H1 (cell line): ENCODE measurements at regions not wholly inside any gene's neighbourhood (a gene's known extent, or its start where the extent isn't known, plus 50 kb on each side); places are given as distances from the start of the nearest gene placed in this dataset.

Source experiments
- CTCF ChIA-PET: fragments of 300-600 bp; sonication (Branson Sonifier 250); formaldehyde crosslinking; loops from one replicate; lab custom pipeline; 2021; ENCODE audit not compliant: partially characterized antibody; lab: Charles Lee
- POLR2A ChIA-PET: fragments of 300-600 bp; sonication (Branson Sonifier 250); formaldehyde crosslinking; loops from one replicate; lab custom pipeline; 2021; ENCODE audit warnings: inconsistent platforms; ENCODE audit not compliant: partially characterized antibody; lab: Charles Lee
- DNase-seq, 2 experiments: peaks; one replicate each; pipeline versions ENCODE4 v3.0.0 to v3.0.0-alpha.2; 2010 to 2022; ENCODE audit warnings: low spot score in 2 of 2, low read depth in 1 of 2, mixed read lengths in 1 of 2
- FAIRE-seq: peaks from 2 replicates; lab custom pipeline; 2011; peaks lifted over from hg19 to GRCh38; lab: Jason Lieb, UNC
- H2AFZ ChIP-seq: 2 replicates; pipeline ENCODE4 v1.8.1; 2012; ENCODE audit warnings: low read length, inconsistent platforms
- H2AK5ac ChIP-seq: 2 replicates; pipeline ENCODE4 v1.6.1; 2013; ENCODE audit warnings: low read depth, low read length
- H2BK120ac ChIP-seq: replicated peaks from 2 replicates; pipeline ENCODE3; 2013; ENCODE audit warnings: low read depth, low read length, inconsistent platforms
- H2BK12ac ChIP-seq: 2 replicates; pipeline ENCODE4 v1.6.1; 2013; ENCODE audit warnings: low read depth, low read length
- H2BK15ac ChIP-seq: 2 replicates; pipeline ENCODE4 v1.6.1; 2013; ENCODE audit warnings: low read length
- H2BK20ac ChIP-seq: 2 replicates; pipeline ENCODE4 v1.6.1; 2013; ENCODE audit warnings: low read length
- H2BK5ac ChIP-seq: 2 replicates; pipeline ENCODE4 v1.6.1; 2013; ENCODE audit warnings: low read depth, low read length
- H3K14ac ChIP-seq: 2 replicates; pipeline ENCODE4 v1.6.1; 2013; ENCODE audit warnings: inconsistent platforms; ENCODE audit not compliant: insufficient read length
- H3K18ac ChIP-seq: 2 replicates; pipeline ENCODE4 v1.6.1; 2013; ENCODE audit warnings: low read length; ENCODE audit errors: extremely low read depth
- H3K23ac ChIP-seq: 2 replicates; pipeline ENCODE4 v1.6.1; 2013; ENCODE audit warnings: inconsistent platforms; ENCODE audit not compliant: insufficient read length
- H3K23me2 ChIP-seq: 2 replicates; pipeline ENCODE4 v1.6.1; 2013; ENCODE audit warnings: low read depth, low read length
- H3K27ac ChIP-seq: 2 replicates; pipeline ENCODE4 v1.6.1; 2011; ENCODE audit warnings: low read depth, low read length, inconsistent platforms
- H3K27me3 ChIP-seq, 4 experiments: replicated peaks in 1 of 4; 1 replicate in 1 of 4; 2 replicates in 3 of 4; pipeline versions ENCODE4 v1.6.1 to v1.8.1; 2011 to 2013; ENCODE audit warnings: low read length in 3 of 4, mild to moderate bottlenecking in 3 of 4, inconsistent platforms in 2 of 4, mixed read lengths in 2 of 4, moderate library complexity in 1 of 4; ENCODE audit not compliant: control insufficient read depth in 3 of 4, insufficient read depth in 3 of 4; ENCODE audit errors: extremely low read depth in 1 of 4
- H3K36me3 ChIP-seq, 4 experiments: 2 replicates each; pipeline versions ENCODE4 v1.6.1 to v1.8.1; 2011 to 2013; ENCODE audit warnings: mild to moderate bottlenecking in 4 of 4, low read length in 3 of 4, moderate library complexity in 2 of 4, control low read depth in 1 of 4, inconsistent platforms in 1 of 4; ENCODE audit not compliant: insufficient read depth in 4 of 4, control insufficient read depth in 2 of 4
- H3K4ac ChIP-seq: replicated peaks from 2 replicates; pipeline ENCODE3; 2013; ENCODE audit warnings: low read length, low read depth, mixed read lengths, inconsistent platforms; ENCODE audit not compliant: insufficient read length
- H3K4me1 ChIP-seq, 4 experiments: replicated peaks in 1 of 4; 1 replicate in 1 of 4; 2 replicates in 3 of 4; pipeline versions ENCODE4 v1.6.1 to v1.8.1; 2011 to 2013; ENCODE audit warnings: low read length in 3 of 4, inconsistent platforms in 2 of 4, mixed read lengths in 1 of 4; ENCODE audit not compliant: insufficient read depth in 4 of 4, control insufficient read depth in 3 of 4
- H3K4me2 ChIP-seq, 2 experiments: 2 replicates each; pipeline versions ENCODE4 v1.6.1 to v1.8.1; 2011 to 2013; ENCODE audit warnings: low read depth in 2 of 2, low read length in 2 of 2, control low read depth in 1 of 2, inconsistent platforms in 1 of 2, mild to moderate bottlenecking in 1 of 2; ENCODE audit not compliant: insufficient read depth in 1 of 2
- H3K4me3 ChIP-seq, 4 experiments: fragments of 200-600, 300-600 bp in 1 of 4; sonication (generic), shearing (Covaris generic), sonication (Bioruptor Twin) in 1 of 4; 2 replicates each; pipeline versions ENCODE4 v1.5.1 to v1.8.1; 2011 to 2016; ENCODE audit warnings: low read length in 4 of 4, low read depth in 3 of 4, control low read depth in 2 of 4, inconsistent platforms in 2 of 4, mild to moderate bottlenecking in 2 of 4, mixed read lengths in 1 of 4, moderate library complexity in 1 of 4; ENCODE audit not compliant: insufficient read depth in 2 of 4; ENCODE audit errors: extremely low read depth in 1 of 4
- H3K56ac ChIP-seq: replicated peaks from 2 replicates; pipeline ENCODE3; 2013; ENCODE audit warnings: low read depth, mild to moderate bottlenecking, mixed read lengths, low read length, inconsistent platforms; ENCODE audit not compliant: insufficient read length
- H3K79me1 ChIP-seq: 2 replicates; pipeline ENCODE4 v1.6.1; 2013; ENCODE audit warnings: low read depth, low read length, control low read depth
- H3K79me2 ChIP-seq, 2 experiments: 2 replicates each; pipeline versions ENCODE4 v1.6.1 to v1.8.1; 2012 to 2013; ENCODE audit warnings: low read length in 2 of 2, mild to moderate bottlenecking in 2 of 2, inconsistent platforms in 1 of 2; ENCODE audit not compliant: insufficient read depth in 2 of 2, control insufficient read depth in 1 of 2
- H3K9ac ChIP-seq, 4 experiments: replicated peaks in 1 of 4; 1 replicate in 1 of 4; 2 replicates in 3 of 4; pipeline versions ENCODE4 v1.6.1 to v1.8.1; 2011 to 2013; ENCODE audit warnings: low read depth in 3 of 4, low read length in 3 of 4, control low read depth in 2 of 4, mild to moderate bottlenecking in 2 of 4, moderate library complexity in 2 of 4, inconsistent platforms in 1 of 4; ENCODE audit errors: extremely low read depth in 1 of 4
- H3K9me3 ChIP-seq, 2 experiments: 2 replicates each; pipeline versions ENCODE4 v1.6.1 to v1.8.1; 2012 to 2013; ENCODE audit warnings: mild to moderate bottlenecking in 2 of 2, moderate library complexity in 2 of 2, control low read depth in 1 of 2, inconsistent platforms in 1 of 2, low read depth in 1 of 2, low read length in 1 of 2, mixed read lengths in 1 of 2; ENCODE audit not compliant: insufficient read depth in 2 of 2
- H4K20me1 ChIP-seq, 2 experiments: replicated peaks in 1 of 2; 2 replicates each; pipeline versions ENCODE3 to v1.8.1; 2011 to 2013; ENCODE audit warnings: inconsistent platforms in 2 of 2, low read length in 2 of 2, mild to moderate bottlenecking in 1 of 2; ENCODE audit not compliant: insufficient read depth in 2 of 2, control insufficient read depth in 1 of 2
- H4K5ac ChIP-seq: 2 replicates; pipeline ENCODE4 v1.6.1; 2013; ENCODE audit warnings: low read length, low read depth, mixed read lengths, inconsistent platforms; ENCODE audit not compliant: insufficient read length
- H4K8ac ChIP-seq: 2 replicates; pipeline ENCODE4 v1.8.0; 2013; ENCODE audit warnings: mild to moderate bottlenecking, moderate library complexity, low read length, inconsistent platforms; ENCODE audit not compliant: insufficient read depth; ENCODE audit errors: extremely low read depth
- H4K91ac ChIP-seq: replicated peaks from 2 replicates; pipeline ENCODE3; 2013; ENCODE audit warnings: low read length, mixed read lengths, inconsistent platforms; ENCODE audit not compliant: insufficient read length
- GTF2F1 ChIP-seq: IDR thresholded peaks from 2 replicates; pipeline ENCODE4 v1.6.1; 2012; ENCODE audit warnings: low read depth, low read length, improper control_type of control experiment, borderline replicate concordance
- KDM1A ChIP-seq: fragments of 200-600, 300-600 bp; sonication (generic); IDR thresholded peaks from 2 replicates; pipeline ENCODE4 v1.7.1; 2016; ENCODE audit warnings: mild to moderate bottlenecking, low read length, borderline replicate concordance
- MAFK ChIP-seq: IDR thresholded peaks from 2 replicates; pipeline ENCODE4 v1.6.1; 2012; ENCODE audit warnings: low read depth, mild to moderate bottlenecking, improper control_type of control experiment, low read length
- TAF1 ChIP-seq: IDR thresholded peaks from 2 replicates; pipeline ENCODE4 v1.6.1; 2011; ENCODE audit warnings: mild to moderate bottlenecking, low read depth, low read length
- WGBS, 2 experiments: shearing (Covaris generic) in 1 of 2; methylation state at CpG; one replicate each; pipeline versions ENCODE4 v1.1.6 to v1.1.7; 2013 to 2015; ENCODE audit warnings: low lambda C conversion rate in 2 of 2, mixed read lengths in 2 of 2, inconsistent platforms in 1 of 2, low coverage in 1 of 2, missing lambda C conversion rate in 1 of 2; ENCODE audit not compliant: insufficient replicate concordance in 2 of 2, insufficient coverage in 1 of 2, insufficient read length in 1 of 2; ENCODE audit errors: extremely low coverage in 1 of 2, missing lambda C conversion rate in 1 of 2; 5-methylcytosine and 5-hydroxymethylcytosine counted together
- TF ChIP-seq, protein P1 (sequence below): IDR thresholded peaks from 2 replicates; pipeline ENCODE4 v1.6.1; 2011; ENCODE audit warnings: low read length, improper control_type of control experiment
- TF ChIP-seq, protein P2 (sequence below): IDR thresholded peaks from 2 replicates; pipeline ENCODE4 v1.6.1; 2011; ENCODE audit warnings: low read depth, mild to moderate bottlenecking, low read length; ENCODE audit not compliant: insufficient read depth

DNA sequence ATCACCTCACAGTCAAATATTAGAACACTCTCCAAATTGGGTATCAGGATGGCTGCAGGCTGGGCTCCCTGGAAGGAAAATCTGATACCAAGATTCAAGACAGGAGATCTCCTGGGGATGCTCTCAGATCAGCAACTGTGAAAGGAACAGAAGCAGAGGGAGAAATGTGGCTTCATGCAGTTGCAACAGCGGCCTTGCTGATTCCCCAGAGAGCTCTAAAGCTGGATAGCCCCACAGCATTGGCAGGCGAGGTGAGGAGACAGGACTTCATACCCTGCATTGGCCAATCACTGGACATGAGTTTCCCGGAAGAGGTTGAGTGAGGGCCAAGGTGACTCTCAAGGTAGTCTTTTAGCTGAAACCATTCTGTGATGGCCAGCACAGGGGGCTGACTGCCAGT, 190.6 kb downstream of the PTPN20 start:
- H4K20me1 ChIP-seq, result no peaks in the 10 kb centered on the region
- H3K9me3 ChIP-seq, result no peaks in the 10 kb centered on the region
- no peak overlapping the region for H2BK120ac ChIP-seq
- no peaks in the 10 kb centered on the region for H3K23me2 ChIP-seq
- no peak overlapping the region for H2AFZ ChIP-seq
- H3K4me1 ChIP-seq, result no peaks in the 10 kb centered on the region
- FAIRE-seq, result no peak
- H3K23ac ChIP-seq, result no peak overlapping the region
- H2BK12ac ChIP-seq, result no peak overlapping the region
- ChIA-PET POLR2A (no interaction called here), CTCF (interaction anchor here (1.2 kb wide), 1 partner anchor 13 kb away, joined by 3 read pairs; no protein-coding TSS in a partner anchor)
- H3K27me3 ChIP-seq, result no peaks in the 10 kb centered on the region
- no peak overlapping the region for H3K4ac ChIP-seq
- H3K4me3 ChIP-seq, result no peak overlapping the region
- no peaks in the 10 kb centered on the region for H3K36me3 ChIP-seq
- H2BK5ac ChIP-seq, result no peak overlapping the region
- H3K14ac ChIP-seq, result no peak overlapping the region
- H3K79me1 ChIP-seq, result no peaks in the 10 kb centered on the region
- no peak for TF ChIP-seq TAF1
- no peak for TF ChIP-seq GTF2F1
- TF ChIP-seq, protein P1, sequence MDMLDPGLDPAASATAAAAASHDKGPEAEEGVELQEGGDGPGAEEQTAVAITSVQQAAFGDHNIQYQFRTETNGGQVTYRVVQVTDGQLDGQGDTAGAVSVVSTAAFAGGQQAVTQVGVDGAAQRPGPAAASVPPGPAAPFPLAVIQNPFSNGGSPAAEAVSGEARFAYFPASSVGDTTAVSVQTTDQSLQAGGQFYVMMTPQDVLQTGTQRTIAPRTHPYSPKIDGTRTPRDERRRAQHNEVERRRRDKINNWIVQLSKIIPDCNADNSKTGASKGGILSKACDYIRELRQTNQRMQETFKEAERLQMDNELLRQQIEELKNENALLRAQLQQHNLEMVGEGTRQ, result no peak
- TF ChIP-seq, protein P2, sequence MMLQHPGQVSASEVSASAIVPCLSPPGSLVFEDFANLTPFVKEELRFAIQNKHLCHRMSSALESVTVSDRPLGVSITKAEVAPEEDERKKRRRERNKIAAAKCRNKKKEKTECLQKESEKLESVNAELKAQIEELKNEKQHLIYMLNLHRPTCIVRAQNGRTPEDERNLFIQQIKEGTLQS, result no peak
- TF ChIP-seq KDM1A, result no peak
- no peak for TF ChIP-seq MAFK
- H4K5ac ChIP-seq, result no peak overlapping the region
- no peak overlapping the region for H3K18ac ChIP-seq
- H4K8ac ChIP-seq, result no peak overlapping the region
- no peak overlapping the region for H3K4me2 ChIP-seq
- no peak overlapping the region for H2BK20ac ChIP-seq
- H4K91ac ChIP-seq, result no peak overlapping the region
- no peak overlapping the region for H2BK15ac ChIP-seq
- no peak overlapping the region for H3K9ac ChIP-seq
- H3K56ac ChIP-seq, result no peak overlapping the region
- no peak for DNase-seq
- H2AK5ac ChIP-seq, result no peak overlapping the region
- no peaks in the 10 kb centered on the region for H3K79me2 ChIP-seq
- WGBS, 2 experiments, result 83% methylated on average over 3 of the region's 3 CpGs; no CpG with 5 or more reads in 1 of the 2 experiments
- no peak overlapping the region for H3K27ac ChIP-seq
